Hepatocyte (in vitro differentiated cells): ENCODE measurements at regions not wholly inside any gene's neighbourhood (a gene's known extent, or its start where the extent isn't known, plus 50 kb on each side); places are given as distances from the start of the nearest gene placed in this dataset.
"Not testable (repeated sequence)": the region's sequence is repeated elsewhere in the genome, so short reads cannot be mapped to it uniquely, and the experiment has no call there.

Source experiments
- EZH2 ChIP-seq: fragments of 200-600 bp; sonication (generic); IDR thresholded peaks from 2 replicates; pipeline ENCODE4 v1.6.1; 2016; ENCODE audit warnings: antibody characterized with exemption, mild to moderate bottlenecking, borderline replicate concordance
- EZH2phosphoT487 ChIP-seq: fragments of 200-600 bp; sonication (generic); IDR thresholded peaks from one replicate; pipeline ENCODE4 v1.6.1; 2018; ENCODE audit warnings: antibody characterized with exemption, mild to moderate bottlenecking, low read depth, moderate library complexity; ENCODE audit not compliant: unreplicated experiment, severe bottlenecking
- TF ChIP-seq, protein P1 (sequence below): fragments of 200-600 bp; sonication (generic); IDR thresholded peaks from 2 replicates; pipeline ENCODE4 v1.5.1; 2016; ENCODE audit warnings: antibody characterized with exemption, mild to moderate bottlenecking; ENCODE audit not compliant: poor library complexity

GRCh38 chr3:11916425-11916762 is 69.7 kb upstream of the TAMM41 start:
- TF ChIP-seq, protein P1, sequence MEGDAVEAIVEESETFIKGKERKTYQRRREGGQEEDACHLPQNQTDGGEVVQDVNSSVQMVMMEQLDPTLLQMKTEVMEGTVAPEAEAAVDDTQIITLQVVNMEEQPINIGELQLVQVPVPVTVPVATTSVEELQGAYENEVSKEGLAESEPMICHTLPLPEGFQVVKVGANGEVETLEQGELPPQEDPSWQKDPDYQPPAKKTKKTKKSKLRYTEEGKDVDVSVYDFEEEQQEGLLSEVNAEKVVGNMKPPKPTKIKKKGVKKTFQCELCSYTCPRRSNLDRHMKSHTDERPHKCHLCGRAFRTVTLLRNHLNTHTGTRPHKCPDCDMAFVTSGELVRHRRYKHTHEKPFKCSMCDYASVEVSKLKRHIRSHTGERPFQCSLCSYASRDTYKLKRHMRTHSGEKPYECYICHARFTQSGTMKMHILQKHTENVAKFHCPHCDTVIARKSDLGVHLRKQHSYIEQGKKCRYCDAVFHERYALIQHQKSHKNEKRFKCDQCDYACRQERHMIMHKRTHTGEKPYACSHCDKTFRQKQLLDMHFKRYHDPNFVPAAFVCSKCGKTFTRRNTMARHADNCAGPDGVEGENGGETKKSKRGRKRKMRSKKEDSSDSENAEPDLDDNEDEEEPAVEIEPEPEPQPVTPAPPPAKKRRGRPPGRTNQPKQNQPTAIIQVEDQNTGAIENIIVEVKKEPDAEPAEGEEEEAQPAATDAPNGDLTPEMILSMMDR, result not testable (repeated sequence)
- not testable (repeated sequence) for TF ChIP-seq EZH2, EZH2phosphoT487
